B cell (primary cell): ENCODE measurements at regions not wholly inside any gene's neighbourhood (a gene's known extent, or its start where the extent isn't known, plus 50 kb on each side); places are given as distances from the start of the nearest gene placed in this dataset.
"Not testable (repeated sequence)": the region's sequence is repeated elsewhere in the genome, so short reads cannot be mapped to it uniquely, and the experiment has no call there.

Experiments
- ATAC-seq: fragments of 200-7000 bp; cut with Tn5 transposase; one replicate; pipeline ENCODE4 v1.10.0; 2021; ENCODE audit warnings: low read depth, mild to moderate bottlenecking, moderate number of reproducible peaks, moderate library complexity
- CTCF ChIA-PET: fragments of 350-600 bp; sonication (Branson Sonifier 250); formaldehyde crosslinking; loops from one replicate; lab custom pipeline; 2021; ENCODE audit warnings: antibody characterized with exemption, inconsistent platforms; lab: Charles Lee
- POLR2A ChIA-PET: fragments of 350-600 bp; sonication (Branson Sonifier 250); formaldehyde crosslinking; loops from one replicate; lab custom pipeline; 2021; ENCODE audit warnings: antibody characterized with exemption; lab: Charles Lee
- DNase-seq: peaks from one replicate; pipeline ENCODE4 v3.0.0; 2013
- H2AFZ ChIP-seq: 2 replicates; pipeline ENCODE4 v1.6.1; 2012; ENCODE audit warnings: mild to moderate bottlenecking, low read depth, low read length; ENCODE audit not compliant: insufficient read depth, poor library complexity, severe bottlenecking
- H3K27ac ChIP-seq, 2 donors: 1 replicate in 1 of 2; 2 replicates in 1 of 2; pipeline ENCODE4 v1.5.1; 2012 to 2013; ENCODE audit warnings: low read length in 2 of 2, mild to moderate bottlenecking in 2 of 2, moderate library complexity in 1 of 2
- H3K27me3 ChIP-seq, 4 experiments: fragments of 200-600 bp in 1 of 4; sonication (generic) in 1 of 4; replicated peaks in 1 of 4; 1 replicate in 2 of 4; 2 replicates in 2 of 4; pipeline versions ENCODE4 v1.6.1 to v1.7.0; 2013 to 2016; ENCODE audit warnings: low read length in 3 of 4, mild to moderate bottlenecking in 2 of 4, mixed read lengths in 1 of 4, moderate library complexity in 1 of 4; ENCODE audit not compliant: insufficient read depth in 4 of 4, control insufficient read depth in 3 of 4; ENCODE audit errors: control extremely low read depth in 1 of 4
- H3K36me3 ChIP-seq, 2 experiments: replicated peaks in 1 of 2; 1 replicate in 1 of 2; 2 replicates in 1 of 2; pipeline versions ENCODE4 v1.6.1 to v1.7.1; 2013; ENCODE audit warnings: low read length in 1 of 2; ENCODE audit not compliant: insufficient read depth in 2 of 2, control insufficient read depth in 1 of 2; ENCODE audit errors: control extremely low read depth in 1 of 2, extremely low read depth in 1 of 2
- H3K4me1 ChIP-seq, 2 donors: fragments of 200-600 bp in 1 of 2; sonication (generic) in 1 of 2; 1 replicate in 1 of 2; 2 replicates in 1 of 2; pipeline versions ENCODE4 v1.5.1 to v1.6.1; 2013 to 2017; ENCODE audit warnings: low read length in 2 of 2; ENCODE audit not compliant: control insufficient read depth in 2 of 2, insufficient read depth in 2 of 2
- H3K4me2 ChIP-seq: replicated peaks from 2 replicates; pipeline ENCODE3; 2012; ENCODE audit warnings: mild to moderate bottlenecking, low read depth, low read length; ENCODE audit not compliant: poor library complexity, severe bottlenecking
- H3K4me3 ChIP-seq, 5 experiments: fragments of 200-600 bp in 1 of 5; sonication (generic) in 1 of 5; 1 replicate in 3 of 5; 2 replicates in 2 of 5; pipeline versions ENCODE4 v1.5.1 to v1.7.0; 2011 to 2016; ENCODE audit warnings: low read length in 4 of 5, mild to moderate bottlenecking in 4 of 5, low read depth in 2 of 5, control low read depth in 1 of 5, moderate library complexity in 1 of 5; ENCODE audit not compliant: insufficient read depth in 1 of 5; ENCODE audit errors: control extremely low read depth in 1 of 5, extremely low read depth in 1 of 5
- H3K79me2 ChIP-seq: fragments of 200-600 bp; sonication (generic); one replicate; pipeline ENCODE4 v1.6.0; 2016; ENCODE audit warnings: low read length; ENCODE audit not compliant: control insufficient read depth, insufficient read depth
- H3K9ac ChIP-seq: fragments of 200-600 bp; sonication (generic); 2 replicates; pipeline ENCODE4 v1.6.1; 2017; ENCODE audit warnings: mild to moderate bottlenecking, low read length, moderate library complexity
- H3K9me3 ChIP-seq, 3 donors: one replicate each; pipeline versions ENCODE4 v1.6.1 to v1.7.1; 2013; ENCODE audit warnings: low read length in 2 of 3; ENCODE audit not compliant: control insufficient read depth in 2 of 3, insufficient read depth in 1 of 3; ENCODE audit errors: control extremely low read depth in 1 of 3
- H4K20me1 ChIP-seq: 2 replicates; pipeline ENCODE4 v1.6.0; 2012; ENCODE audit warnings: mild to moderate bottlenecking, low read length; ENCODE audit not compliant: insufficient read depth, control insufficient read depth, poor library complexity, severe bottlenecking
- H3K27ac Mint-ChIP-seq: one replicate; pipeline ENCODE4 v1.8.0; 2021; ENCODE audit warnings: mixed read lengths
- H3K27me3 Mint-ChIP-seq: one replicate; pipeline ENCODE4 v1.8.0; 2021; ENCODE audit warnings: mixed read lengths
- H3K4me1 Mint-ChIP-seq: one replicate; pipeline ENCODE4 v1.8.0; 2021; ENCODE audit warnings: mixed read lengths
- H3K4me3 Mint-ChIP-seq: one replicate; pipeline ENCODE4 v1.8.0; 2021; ENCODE audit warnings: mixed read lengths
- H3K9me3 Mint-ChIP-seq: one replicate; pipeline ENCODE4 v1.8.0; 2022; ENCODE audit warnings: mixed read lengths; ENCODE audit not compliant: insufficient read depth
- EZH2 ChIP-seq: IDR thresholded peaks from 2 replicates; pipeline ENCODE4 v1.6.1; 2012; ENCODE audit warnings: borderline replicate concordance, low read depth, mild to moderate bottlenecking, moderate library complexity, low read length; ENCODE audit not compliant: insufficient read depth, poor library complexity, severe bottlenecking
- WGBS: methylation state at CpG from one replicate; pipeline ENCODE4 v1.1.5; 2013; ENCODE audit warnings: missing lambda C conversion rate; ENCODE audit not compliant: insufficient coverage; 5-methylcytosine and 5-hydroxymethylcytosine counted together
- intact Hi-C: fragments of 100-400 bp; cut with micrococcal nuclease; formaldehyde crosslinking; loops from one replicate; pipeline ENCODE4 v1.10.0; 2022
- TF ChIP-seq, protein P1 (sequence below): fragments of 200-600 bp; IDR thresholded peaks from one replicate; pipeline ENCODE4 v1.8.0; 2022; ENCODE audit warnings: antibody characterized with exemption, mild to moderate bottlenecking

- H3K9me3 Mint-ChIP-seq, result peaks cover 6% of the 10 kb centered on the region
- no peaks in the 10 kb centered on the region for H3K4me1 Mint-ChIP-seq
- peaks cover 11% of the 10 kb centered on the region for H3K27me3 Mint-ChIP-seq
- ATAC-seq (no peak), DNase-seq (no peak)
- no peak for TF ChIP-seq EZH2
- TF ChIP-seq, protein P1, sequence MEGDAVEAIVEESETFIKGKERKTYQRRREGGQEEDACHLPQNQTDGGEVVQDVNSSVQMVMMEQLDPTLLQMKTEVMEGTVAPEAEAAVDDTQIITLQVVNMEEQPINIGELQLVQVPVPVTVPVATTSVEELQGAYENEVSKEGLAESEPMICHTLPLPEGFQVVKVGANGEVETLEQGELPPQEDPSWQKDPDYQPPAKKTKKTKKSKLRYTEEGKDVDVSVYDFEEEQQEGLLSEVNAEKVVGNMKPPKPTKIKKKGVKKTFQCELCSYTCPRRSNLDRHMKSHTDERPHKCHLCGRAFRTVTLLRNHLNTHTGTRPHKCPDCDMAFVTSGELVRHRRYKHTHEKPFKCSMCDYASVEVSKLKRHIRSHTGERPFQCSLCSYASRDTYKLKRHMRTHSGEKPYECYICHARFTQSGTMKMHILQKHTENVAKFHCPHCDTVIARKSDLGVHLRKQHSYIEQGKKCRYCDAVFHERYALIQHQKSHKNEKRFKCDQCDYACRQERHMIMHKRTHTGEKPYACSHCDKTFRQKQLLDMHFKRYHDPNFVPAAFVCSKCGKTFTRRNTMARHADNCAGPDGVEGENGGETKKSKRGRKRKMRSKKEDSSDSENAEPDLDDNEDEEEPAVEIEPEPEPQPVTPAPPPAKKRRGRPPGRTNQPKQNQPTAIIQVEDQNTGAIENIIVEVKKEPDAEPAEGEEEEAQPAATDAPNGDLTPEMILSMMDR, result no peak
- H3K9ac ChIP-seq, result no peak overlapping the region
- no peaks in the 10 kb centered on the region for H4K20me1 ChIP-seq
- H3K79me2 ChIP-seq, result no peaks in the 10 kb centered on the region
- H3K4me2 ChIP-seq, result no peak overlapping the region
- POLR2A ChIA-PET, result no interaction called here
- no peak overlapping the region for H3K27ac ChIP-seq
- CTCF ChIA-PET, result no interaction called here
- H3K4me1 ChIP-seq, result no peaks in the 10 kb centered on the region
- intact Hi-C loops, result no loop called here
- H2AFZ ChIP-seq, result no peak overlapping the region
- no peak overlapping the region for H3K4me3 ChIP-seq
- H3K27me3 ChIP-seq, result no peaks in the 10 kb centered on the region
- no peak overlapping the region for H3K4me3 Mint-ChIP-seq
- H3K27ac Mint-ChIP-seq, result no peak overlapping the region
- H3K36me3 ChIP-seq, result no peaks in the 10 kb centered on the region
- peaks cover 0 to 4% (median 0%) of the 10 kb centered on the region in 3 donors for H3K9me3 ChIP-seq
- whole genome bisulfite sequencing, result 93% methylated on average over 1 of the region's 1 CpG
Observed at GRCh38 chr18:62464266-62464665, 58.6 kb upstream of the ZCCHC2 start.

GRCh38 chr18:62469131-62469530, 53.7 kb upstream of the ZCCHC2 start:
- H2AFZ ChIP-seq, DNase-seq, H3K4me1 ChIP-seq, H3K4me3 ChIP-seq, ATAC-seq, H3K9me3 ChIP-seq, CTCF ChIA-PET, H4K20me1 ChIP-seq, intact Hi-C loops, H3K27me3 ChIP-seq, POLR2A ChIA-PET, H3K79me2 ChIP-seq, H3K4me2 ChIP-seq, H3K4me1 Mint-ChIP-seq, H3K27ac ChIP-seq, H3K27ac Mint-ChIP-seq, H3K4me3 Mint-ChIP-seq, H3K36me3 ChIP-seq, H3K9ac ChIP-seq: not testable (repeated sequence)
- Mint-ChIP-seq H3K9me3 (peaks cover 16% of the 10 kb centered on the region), H3K27me3 (peaks cover 34% of the 10 kb centered on the region)
- WGBS, result 87% methylated on average over 2 of the region's 5 CpGs
